HEK293T (cell line): ENCODE measurements at regions not wholly inside any gene's neighbourhood (a gene's known extent, or its start where the extent isn't known, plus 50 kb on each side); places are given as distances from the start of the nearest gene placed in this dataset.

Source experiments
- ARNT ChIP-seq: fragments of 450-650 bp; IDR thresholded peaks from 2 replicates; pipeline ENCODE4 v1.6.1; 2017; ENCODE audit warnings: mild to moderate bottlenecking
- BHLHE40 ChIP-seq: fragments of 450-650 bp; IDR thresholded peaks from 2 replicates; pipeline ENCODE4 v1.6.1; 2016; ENCODE audit warnings: mild to moderate bottlenecking, moderate library complexity, borderline replicate concordance
- ELF4 ChIP-seq: fragments of 450-650 bp; IDR thresholded peaks from 2 replicates; pipeline ENCODE4 v1.6.1; 2017; ENCODE audit warnings: antibody characterized with exemption
- FOXA1 ChIP-seq: fragments of 450-650 bp; IDR thresholded peaks from 2 replicates; pipeline ENCODE4 v1.6.1; 2016; ENCODE audit warnings: mild to moderate bottlenecking
- FOXK2 ChIP-seq: fragments of 450-650 bp; IDR thresholded peaks from 2 replicates; pipeline ENCODE4 v1.6.1; 2016; ENCODE audit warnings: mild to moderate bottlenecking
- FOXM1 ChIP-seq: fragments of 450-650 bp; IDR thresholded peaks from 2 replicates; pipeline ENCODE4 v1.6.1; 2017; ENCODE audit warnings: mild to moderate bottlenecking, borderline replicate concordance
- HDGF ChIP-seq: fragments of 450-650 bp; IDR thresholded peaks from 2 replicates; pipeline ENCODE4 v1.6.1; 2017; ENCODE audit warnings: antibody characterized with exemption, borderline replicate concordance
- LEF1 ChIP-seq: fragments of 450-650 bp; IDR thresholded peaks from 2 replicates; pipeline ENCODE4 v1.6.1; 2017; ENCODE audit warnings: mild to moderate bottlenecking, borderline replicate concordance
- PKNOX1 ChIP-seq: fragments of 450-650 bp; IDR thresholded peaks from 2 replicates; pipeline ENCODE4 v1.6.1; 2016
- SP1 ChIP-seq: fragments of 450-650 bp; IDR thresholded peaks from 2 replicates; pipeline ENCODE4 v1.6.1; 2017
- SUZ12 ChIP-seq: fragments of 450-650 bp; IDR thresholded peaks from 2 replicates; pipeline ENCODE4 v1.6.1; 2016; ENCODE audit warnings: mild to moderate bottlenecking
- TARDBP ChIP-seq: fragments of 450-650 bp; IDR thresholded peaks from 2 replicates; pipeline ENCODE4 v1.6.1; 2016

DNA sequence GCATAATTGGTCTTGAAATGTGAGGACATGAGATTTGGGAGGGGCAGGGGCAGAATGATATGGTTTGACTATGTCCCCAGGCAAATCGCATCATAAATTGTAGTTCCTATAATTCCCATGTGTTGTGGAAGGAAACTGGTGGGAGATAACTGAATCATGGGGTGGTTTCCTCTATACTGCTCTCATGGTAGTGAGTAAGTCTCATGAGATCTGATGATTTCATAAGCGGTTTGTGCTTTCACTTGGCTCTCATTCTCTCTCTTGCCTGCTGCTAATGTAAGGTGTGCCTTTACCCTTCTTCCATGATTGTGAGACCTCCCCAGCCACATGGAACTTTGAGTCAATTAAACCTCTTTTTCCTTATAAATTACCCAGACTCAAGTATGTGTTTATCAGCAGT lies 2595.9 kb downstream of the PCDH7 start:
- TF ChIP-seq FOXM1, result no peak
- TF ChIP-seq FOXA1, result no peak
- TF ChIP-seq SUZ12, result no peak
- TF ChIP-seq LEF1, result no peak
- no peak for TF ChIP-seq FOXK2
- no peak for TF ChIP-seq ARNT
- TF ChIP-seq TARDBP, result no peak
- no peak for TF ChIP-seq BHLHE40
- no peak for TF ChIP-seq ELF4
- TF ChIP-seq HDGF, result no peak
- TF ChIP-seq SP1, result no peak
- TF ChIP-seq PKNOX1, result no peak
